Progenitor cell of endocrine pancreas (in vitro differentiated cells): ENCODE measurements at regions not wholly inside any gene's neighbourhood (a gene's known extent, or its start where the extent isn't known, plus 50 kb on each side); places are given as distances from the start of the nearest gene placed in this dataset.

ENCODE experiments used
- DNase-seq: peaks from one replicate; pipeline ENCODE4 v3.0.0; 2021; ENCODE audit warnings: low spot score; ENCODE audit not compliant: unreplicated experiment
- H3K27ac Mint-ChIP-seq: 2 replicates; pipeline ENCODE4 v1.8.0; 2021; ENCODE audit warnings: mild to moderate bottlenecking, moderate library complexity, mixed read lengths
- H3K27me3 Mint-ChIP-seq: 2 replicates; pipeline ENCODE4 v1.8.0; 2021; ENCODE audit warnings: mixed read lengths
- H3K36me3 Mint-ChIP-seq: 2 replicates; pipeline ENCODE4 v1.8.0; 2022; ENCODE audit warnings: mixed read lengths; ENCODE audit not compliant: insufficient read depth
- H3K4me1 Mint-ChIP-seq: 2 replicates; pipeline ENCODE4 v1.8.0; 2021; ENCODE audit warnings: low read depth, mixed read lengths
- H3K4me3 Mint-ChIP-seq: 2 replicates; pipeline ENCODE4 v1.8.0; 2021; ENCODE audit warnings: low read depth, mild to moderate bottlenecking, moderate library complexity, mixed read lengths
- H3K9me3 Mint-ChIP-seq: 2 replicates; pipeline ENCODE4 v1.8.0; 2021; ENCODE audit warnings: low read depth, mixed read lengths
- TF ChIP-seq, protein P1 (sequence below): fragments of 200-600 bp; sonication (generic); IDR thresholded peaks from one replicate; pipeline ENCODE4 v1.5.0; 2021; ENCODE audit warnings: antibody characterized with exemption, mild to moderate bottlenecking; ENCODE audit not compliant: unreplicated experiment

DNA sequence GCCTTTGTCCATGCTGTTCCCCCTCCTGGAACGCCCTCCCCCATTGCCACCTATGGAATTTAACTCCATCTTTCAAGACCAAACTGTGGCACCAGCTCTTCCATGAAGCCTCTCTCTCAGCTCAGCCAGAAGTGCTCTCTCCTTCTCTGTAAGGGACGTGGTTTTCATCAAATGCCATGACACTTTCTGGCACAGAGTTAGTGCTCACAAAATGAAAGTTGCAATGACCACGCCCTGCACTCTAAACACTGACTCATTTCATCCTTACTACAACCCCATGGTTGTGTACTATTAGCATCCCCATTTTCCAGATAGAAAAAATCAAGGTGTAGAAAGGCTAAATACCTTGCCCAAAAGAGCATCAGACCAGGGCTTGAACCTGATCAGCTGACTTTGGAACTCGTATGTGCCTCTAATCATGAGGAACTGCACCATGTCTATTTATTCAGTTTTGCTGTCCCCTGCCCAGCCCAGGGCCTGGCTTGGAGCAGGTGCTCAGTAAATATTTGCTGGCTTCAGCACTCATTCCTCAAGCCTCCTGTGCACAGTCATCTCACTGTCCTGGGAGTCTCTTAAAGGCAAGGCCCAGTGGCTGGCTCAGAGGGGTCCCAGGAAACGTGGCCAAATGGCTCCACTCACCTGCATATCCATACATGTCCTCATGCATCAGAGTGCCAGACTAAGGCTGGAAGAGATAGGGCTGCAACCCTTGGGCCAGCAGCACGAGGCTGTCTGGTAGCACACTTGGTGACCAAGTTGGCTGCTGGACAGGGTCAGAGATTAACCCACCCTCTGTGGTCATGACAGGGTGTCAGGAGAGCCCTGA is 77.9 kb downstream of the MRPL14 start:
- H3K27me3 Mint-ChIP-seq: peaks cover 6% of the 10 kb centered on the region
- H3K27ac Mint-ChIP-seq: no peak overlapping the region
- H3K36me3 Mint-ChIP-seq: no peaks in the 10 kb centered on the region
- H3K4me1 Mint-ChIP-seq: peaks cover 18% of the 10 kb centered on the region
- H3K4me3 Mint-ChIP-seq: no peak overlapping the region
- H3K9me3 Mint-ChIP-seq: no peaks in the 10 kb centered on the region
- no peak for DNase-seq
- TF ChIP-seq, protein P1, sequence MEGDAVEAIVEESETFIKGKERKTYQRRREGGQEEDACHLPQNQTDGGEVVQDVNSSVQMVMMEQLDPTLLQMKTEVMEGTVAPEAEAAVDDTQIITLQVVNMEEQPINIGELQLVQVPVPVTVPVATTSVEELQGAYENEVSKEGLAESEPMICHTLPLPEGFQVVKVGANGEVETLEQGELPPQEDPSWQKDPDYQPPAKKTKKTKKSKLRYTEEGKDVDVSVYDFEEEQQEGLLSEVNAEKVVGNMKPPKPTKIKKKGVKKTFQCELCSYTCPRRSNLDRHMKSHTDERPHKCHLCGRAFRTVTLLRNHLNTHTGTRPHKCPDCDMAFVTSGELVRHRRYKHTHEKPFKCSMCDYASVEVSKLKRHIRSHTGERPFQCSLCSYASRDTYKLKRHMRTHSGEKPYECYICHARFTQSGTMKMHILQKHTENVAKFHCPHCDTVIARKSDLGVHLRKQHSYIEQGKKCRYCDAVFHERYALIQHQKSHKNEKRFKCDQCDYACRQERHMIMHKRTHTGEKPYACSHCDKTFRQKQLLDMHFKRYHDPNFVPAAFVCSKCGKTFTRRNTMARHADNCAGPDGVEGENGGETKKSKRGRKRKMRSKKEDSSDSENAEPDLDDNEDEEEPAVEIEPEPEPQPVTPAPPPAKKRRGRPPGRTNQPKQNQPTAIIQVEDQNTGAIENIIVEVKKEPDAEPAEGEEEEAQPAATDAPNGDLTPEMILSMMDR: no peak

DNA sequence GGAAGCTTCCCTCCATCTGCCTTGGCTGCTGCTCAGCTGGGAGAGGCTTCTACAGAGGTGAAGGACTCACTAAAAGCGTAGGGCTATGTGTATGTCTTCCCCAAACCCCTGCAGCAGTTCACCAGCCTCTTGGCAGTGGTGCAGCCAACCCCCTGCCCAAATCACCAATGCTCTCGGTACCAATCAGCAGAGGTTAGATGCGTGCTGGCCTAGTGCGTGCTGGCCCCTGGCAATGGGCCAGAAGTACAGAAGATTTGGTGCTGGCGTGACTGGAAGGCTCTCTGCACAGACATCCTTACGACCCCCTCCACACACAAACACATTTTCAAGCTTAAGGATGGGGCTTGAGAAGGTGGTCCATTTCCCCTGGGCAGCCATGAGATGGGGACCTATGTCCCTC is 79.0 kb downstream of the MRPL14 start:
- TF ChIP-seq, protein P1: no peak
- Mint-ChIP-seq H3K9me3 (no peaks in the 10 kb centered on the region), H3K27me3 (peaks cover 6% of the 10 kb centered on the region), H3K4me1 (peaks cover 18% of the 10 kb centered on the region), H3K36me3 (no peaks in the 10 kb centered on the region), H3K27ac (no peak overlapping the region), H3K4me3 (no peak overlapping the region)
- no peak for DNase-seq

DNA sequence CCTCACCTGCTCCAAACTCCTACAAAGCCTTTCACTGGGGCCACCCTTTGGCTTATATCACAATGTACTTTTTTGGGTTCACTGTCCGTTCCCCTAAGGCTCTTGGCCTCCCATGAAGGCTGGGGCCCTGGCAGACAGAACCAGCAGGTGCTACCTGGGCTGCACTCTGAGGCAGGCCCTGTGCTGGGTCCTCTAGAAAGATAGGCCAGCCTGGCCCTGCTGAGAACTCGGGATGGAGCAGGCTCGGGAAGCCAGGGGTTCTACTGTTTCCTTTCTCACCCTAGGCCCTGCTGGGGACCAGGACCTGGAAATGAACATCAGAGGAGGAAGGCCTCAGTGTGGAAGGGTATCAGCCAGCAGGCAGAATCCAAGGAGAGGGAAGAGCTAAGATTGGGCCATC is 79.5 kb downstream of the MRPL14 start:
- H3K4me3 Mint-ChIP-seq: no peak overlapping the region
- no peak for DNase-seq
- H3K36me3 Mint-ChIP-seq: no peaks in the 10 kb centered on the region
- H3K27ac Mint-ChIP-seq: no peak overlapping the region
- TF ChIP-seq, protein P1: no peak
- H3K27me3 Mint-ChIP-seq: peaks cover 6% of the 10 kb centered on the region
- peaks cover 23% of the 10 kb centered on the region for H3K4me1 Mint-ChIP-seq
- no peaks in the 10 kb centered on the region for H3K9me3 Mint-ChIP-seq

DNA sequence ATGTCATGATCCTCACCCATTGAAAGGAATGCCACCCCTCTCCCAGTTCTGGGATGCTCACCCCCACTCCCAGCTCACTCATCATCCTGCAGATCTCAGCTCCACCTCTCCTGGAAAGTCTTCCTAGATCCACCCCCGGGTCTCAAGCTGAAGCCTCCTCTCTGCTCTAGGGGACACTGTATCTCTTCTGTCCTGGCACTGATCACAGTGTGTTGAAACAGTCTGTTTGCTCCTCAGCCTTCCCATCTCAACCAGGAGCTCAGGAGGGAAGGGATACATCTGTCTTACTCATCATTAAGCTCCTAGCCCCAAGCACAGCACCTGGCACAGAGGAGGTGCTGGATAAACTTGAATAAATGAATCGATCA is 80.1 kb downstream of the MRPL14 start:
- Mint-ChIP-seq H3K4me1 (peaks cover 24% of the 10 kb centered on the region), H3K27ac (no peak overlapping the region)

DNA sequence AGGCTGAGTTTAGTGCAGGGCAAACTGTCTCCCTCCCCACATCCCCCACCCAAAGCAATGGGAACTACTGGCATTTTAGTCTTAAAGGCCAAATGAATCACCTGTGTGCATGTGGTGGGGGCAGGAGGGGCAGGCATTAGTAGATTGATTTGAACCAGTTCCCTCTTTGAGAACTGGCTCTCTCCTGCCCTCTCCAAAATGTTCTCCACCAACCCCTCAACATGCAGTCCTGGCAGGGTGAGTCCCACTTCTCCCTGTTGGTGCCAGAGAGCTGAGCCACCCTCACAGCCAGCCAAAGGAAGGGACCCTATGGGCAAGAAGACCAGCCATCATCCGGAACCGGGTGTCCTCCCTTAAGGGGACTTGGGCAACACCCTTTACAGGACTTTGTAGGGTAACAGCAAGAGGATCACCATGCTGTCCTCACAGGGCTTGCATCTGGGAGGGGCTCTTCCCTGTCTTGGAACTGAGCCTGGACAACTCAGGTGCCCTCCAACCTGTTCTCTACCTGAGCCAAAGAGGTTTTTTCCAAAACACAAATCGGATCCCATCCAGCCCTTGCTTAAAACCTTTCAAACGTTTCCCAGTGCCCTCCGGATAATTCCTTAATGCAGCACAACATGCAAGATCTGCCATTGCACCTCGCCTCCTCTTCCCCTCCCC is 80.6 kb downstream of the MRPL14 start:
- no peak for DNase-seq
- no peaks in the 10 kb centered on the region for H3K9me3 Mint-ChIP-seq
- no peak overlapping the region for H3K27ac Mint-ChIP-seq
- H3K4me3 Mint-ChIP-seq: no peak overlapping the region
- H3K36me3 Mint-ChIP-seq: no peaks in the 10 kb centered on the region
- TF ChIP-seq, protein P1: no peak
- peaks cover 9% of the 10 kb centered on the region for H3K27me3 Mint-ChIP-seq
- H3K4me1 Mint-ChIP-seq: peaks cover 26% of the 10 kb centered on the region

More for the DNA sequence above, 80.1 kb downstream of the MRPL14 start:
- Mint-ChIP-seq H3K4me3 (no peak overlapping the region), H3K36me3 (no peaks in the 10 kb centered on the region), H3K9me3 (no peaks in the 10 kb centered on the region), H3K27me3 (peaks cover 6% of the 10 kb centered on the region)
- no peak for DNase-seq
- TF ChIP-seq, protein P1: no peak
